ENCODE measurements at regions not wholly inside any gene's neighbourhood (a gene's known extent, or its start where the extent isn't known, plus 50 kb on each side); places are given as distances from the start of the nearest gene placed in this dataset.
A peak's percentile ranks its signal among the peaks of the same experiment; 100 is the strongest.

GRCh38 chr22:49433717-49434611, 393.7 kb downstream of the BRD1 start:
- no peak overlapping the region for H3K4me3 ChIP-seq (ENCODE audit: low read depth, low read length)
- peak; percentile 33 for DNase-seq (ENCODE audit: low read depth)
- TF ChIP-seq CTCF (IDR thresholded peaks at IDR 0.05; ENCODE audit: low read depth, low read length) (no peak), MAX (IDR thresholded peaks at IDR 0.05; ENCODE audit: low read depth, low read length) (no peak), POLR2A (IDR thresholded peaks at IDR 0.05; ENCODE audit: extremely low read depth, insufficient read length) (no peak), MYC (IDR thresholded peaks at IDR 0.05; ENCODE audit: low read depth, low read length) (no peak)

GRCh38 chr22:49432897-49433443, 394.7 kb downstream of the BRD1 start:
- H3K4me3 ChIP-seq (ENCODE audit: low read depth, low read length) = no peak overlapping the region
- TF ChIP-seq POLR2A (IDR thresholded peaks at IDR 0.05; ENCODE audit: extremely low read depth, insufficient read length) (no peak), CTCF (IDR thresholded peaks at IDR 0.05; ENCODE audit: low read depth, low read length) (no peak), MYC (IDR thresholded peaks at IDR 0.05; ENCODE audit: low read depth, low read length) (no peak), MAX (IDR thresholded peaks at IDR 0.05; ENCODE audit: low read depth, low read length) (no peak)

GRCh38 chr22:49432211-49432896, 395.3 kb downstream of the BRD1 start:
- no peak for TF ChIP-seq POLR2A (IDR thresholded peaks at IDR 0.05; ENCODE audit: extremely low read depth, insufficient read length)
- TF ChIP-seq CTCF (IDR thresholded peaks at IDR 0.05; ENCODE audit: low read depth, low read length) = no peak
- no peak for TF ChIP-seq MAX (IDR thresholded peaks at IDR 0.05; ENCODE audit: low read depth, low read length)
- TF ChIP-seq MYC (IDR thresholded peaks at IDR 0.05; ENCODE audit: low read depth, low read length) = no peak

More at GRCh38 chr22:49432897-49433443, 394.7 kb downstream of the BRD1 start:
- DNase-seq (ENCODE audit: low read depth) = no peak

GRCh38 chr22:49431551-49431950, 396.1 kb downstream of the BRD1 start:
- TF ChIP-seq MYC (IDR thresholded peaks at IDR 0.05; ENCODE audit: low read depth, low read length) (no peak), POLR2A (IDR thresholded peaks at IDR 0.05; ENCODE audit: extremely low read depth, insufficient read length) (no peak), MAX (IDR thresholded peaks at IDR 0.05; ENCODE audit: low read depth, low read length) (no peak), CTCF (IDR thresholded peaks at IDR 0.05; ENCODE audit: low read depth, low read length) (no peak)
- DNase-seq (ENCODE audit: low read depth) = no peak
- no peak overlapping the region for H3K4me3 ChIP-seq (ENCODE audit: low read depth, low read length)

More at GRCh38 chr22:49432211-49432896, 395.3 kb downstream of the BRD1 start:
- DNase-seq (ENCODE audit: low read depth) = no peak
- H3K4me3 ChIP-seq (ENCODE audit: low read depth, low read length) = no peak overlapping the region

GRCh38 chr22:49429066-49429465, 398.6 kb downstream of the BRD1 start:
- H3K4me3 ChIP-seq (ENCODE audit: low read depth, low read length) = no peak overlapping the region
- no peak for DNase-seq (ENCODE audit: low read depth)
- no peak for TF ChIP-seq MYC (IDR thresholded peaks at IDR 0.05; ENCODE audit: low read depth, low read length)
- TF ChIP-seq POLR2A (IDR thresholded peaks at IDR 0.05; ENCODE audit: extremely low read depth, insufficient read length) = no peak
- no peak for TF ChIP-seq MAX (IDR thresholded peaks at IDR 0.05; ENCODE audit: low read depth, low read length)
- TF ChIP-seq CTCF (IDR thresholded peaks at IDR 0.05; ENCODE audit: low read depth, low read length) = peak; percentile 8

All from NB4 (cell line).